ENCODE measurements at regions not wholly inside any gene's neighbourhood (a gene's known extent, or its start where the extent isn't known, plus 50 kb on each side); places are given as distances from the start of the nearest gene placed in this dataset.

GRCh38 chr20:12416281-12416680 is 498.6 kb downstream of the BTBD3 start:
- TF ChIP-seq, protein P1, sequence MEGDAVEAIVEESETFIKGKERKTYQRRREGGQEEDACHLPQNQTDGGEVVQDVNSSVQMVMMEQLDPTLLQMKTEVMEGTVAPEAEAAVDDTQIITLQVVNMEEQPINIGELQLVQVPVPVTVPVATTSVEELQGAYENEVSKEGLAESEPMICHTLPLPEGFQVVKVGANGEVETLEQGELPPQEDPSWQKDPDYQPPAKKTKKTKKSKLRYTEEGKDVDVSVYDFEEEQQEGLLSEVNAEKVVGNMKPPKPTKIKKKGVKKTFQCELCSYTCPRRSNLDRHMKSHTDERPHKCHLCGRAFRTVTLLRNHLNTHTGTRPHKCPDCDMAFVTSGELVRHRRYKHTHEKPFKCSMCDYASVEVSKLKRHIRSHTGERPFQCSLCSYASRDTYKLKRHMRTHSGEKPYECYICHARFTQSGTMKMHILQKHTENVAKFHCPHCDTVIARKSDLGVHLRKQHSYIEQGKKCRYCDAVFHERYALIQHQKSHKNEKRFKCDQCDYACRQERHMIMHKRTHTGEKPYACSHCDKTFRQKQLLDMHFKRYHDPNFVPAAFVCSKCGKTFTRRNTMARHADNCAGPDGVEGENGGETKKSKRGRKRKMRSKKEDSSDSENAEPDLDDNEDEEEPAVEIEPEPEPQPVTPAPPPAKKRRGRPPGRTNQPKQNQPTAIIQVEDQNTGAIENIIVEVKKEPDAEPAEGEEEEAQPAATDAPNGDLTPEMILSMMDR (IDR thresholded peaks at IDR 0.05): no peak
- TF ChIP-seq POLR2A (IDR thresholded peaks at IDR 0.05): no peak
